ENCODE measurements at regions not wholly inside any gene's neighbourhood (a gene's known extent, or its start where the extent isn't known, plus 50 kb on each side); places are given as distances from the start of the nearest gene placed in this dataset.
"Not testable (repeated sequence)": the region's sequence is repeated elsewhere in the genome, so short reads cannot be mapped to it uniquely, and the experiment has no call there.

- DNase-seq (ENCODE audit: low read depth in 1 of 2, low spot score in 1 of 2) = no peak
- no peak overlapping the region for H3K27ac ChIP-seq (replicated peaks)
- H3K4me3 ChIP-seq (replicated peaks; ENCODE audit: insufficient read depth, low read length) = no peak overlapping the region
- TF ChIP-seq REST (IDR thresholded peaks at IDR 0.05; ENCODE audit: insufficient replicate concordance, low read depth) (no peak), CTCF (IDR thresholded peaks at IDR 0.05; ENCODE audit: insufficient read depth, low read length) (no peak), GABPA (IDR thresholded peaks at IDR 0.05; ENCODE audit: low read depth) (no peak), SPI1 (IDR thresholded peaks at IDR 0.05; ENCODE audit: borderline replicate concordance, low read depth) (no peak), POLR2AphosphoS5 (IDR thresholded peaks at IDR 0.05; ENCODE audit: low read depth) (no peak)
- H3K27me3 ChIP-seq (ENCODE audit: insufficient read depth, poor library complexity, severe bottlenecking) = no peaks in the 10 kb centered on the region
These were observed 158.0 kb downstream of the MMUT start for GRCh38 chr6:49305010-49305409.

- not testable (repeated sequence) for H3K4me3 ChIP-seq (replicated peaks; ENCODE audit: insufficient read depth, low read length); H3K27ac ChIP-seq (replicated peaks); DNase-seq (ENCODE audit: low read depth in 1 of 2, low spot score in 1 of 2); H3K27me3 ChIP-seq (ENCODE audit: insufficient read depth, poor library complexity, severe bottlenecking)
These were observed 158.7 kb downstream of the MMUT start for GRCh38 chr6:49304393-49304792.

- TF ChIP-seq CTCF (IDR thresholded peaks at IDR 0.05; ENCODE audit: insufficient read depth, low read length) = no peak
- TF ChIP-seq GABPA (IDR thresholded peaks at IDR 0.05; ENCODE audit: low read depth) = no peak
- TF ChIP-seq REST (IDR thresholded peaks at IDR 0.05; ENCODE audit: insufficient replicate concordance, low read depth) = no peak
- no peak for DNase-seq (ENCODE audit: low read depth in 1 of 2, low spot score in 1 of 2)
- no peak overlapping the region for H3K27ac ChIP-seq (replicated peaks)
These were observed 162.1 kb downstream of the MMUT start for GRCh38 chr6:49300911-49301310.

GRCh38 chr6:49300443-49300842 lies 162.6 kb downstream of the MMUT start:
- DNase-seq (ENCODE audit: low read depth in 1 of 2, low spot score in 1 of 2) = no peak
- no peak overlapping the region for H3K4me3 ChIP-seq (replicated peaks; ENCODE audit: insufficient read depth, low read length)
- no peak for TF ChIP-seq SPI1 (IDR thresholded peaks at IDR 0.05; ENCODE audit: borderline replicate concordance, low read depth)
- no peak for TF ChIP-seq POLR2AphosphoS5 (IDR thresholded peaks at IDR 0.05; ENCODE audit: low read depth)
- TF ChIP-seq REST (IDR thresholded peaks at IDR 0.05; ENCODE audit: insufficient replicate concordance, low read depth) = no peak
- no peak for TF ChIP-seq GABPA (IDR thresholded peaks at IDR 0.05; ENCODE audit: low read depth)
- TF ChIP-seq CTCF (IDR thresholded peaks at IDR 0.05; ENCODE audit: insufficient read depth, low read length) = no peak

More at GRCh38 chr6:49300911-49301310, 162.1 kb downstream of the MMUT start:
- no peaks in the 10 kb centered on the region for H3K27me3 ChIP-seq (ENCODE audit: insufficient read depth, poor library complexity, severe bottlenecking)
- H3K4me3 ChIP-seq (replicated peaks; ENCODE audit: insufficient read depth, low read length) = no peak overlapping the region

More at GRCh38 chr6:49300443-49300842, 162.6 kb downstream of the MMUT start:
- H3K27ac ChIP-seq (replicated peaks) = no peak overlapping the region
- no peaks in the 10 kb centered on the region for H3K27me3 ChIP-seq (ENCODE audit: insufficient read depth, poor library complexity, severe bottlenecking)
